NCI-H2081 treated with DMSO at 0.1 percent for 48 hours (cell line): ENCODE measurements at regions not wholly inside any gene's neighbourhood (a gene's known extent, or its start where the extent isn't known, plus 50 kb on each side); places are given as distances from the start of the nearest gene placed in this dataset.
"Not testable (repeated sequence)": the region's sequence is repeated elsewhere in the genome, so short reads cannot be mapped to it uniquely, and the experiment has no call there.

Source experiments
- DNase-seq: peaks from one replicate; lab custom pipeline; 2025; lab: John Stamatoyannopoulos, UW

DNA sequence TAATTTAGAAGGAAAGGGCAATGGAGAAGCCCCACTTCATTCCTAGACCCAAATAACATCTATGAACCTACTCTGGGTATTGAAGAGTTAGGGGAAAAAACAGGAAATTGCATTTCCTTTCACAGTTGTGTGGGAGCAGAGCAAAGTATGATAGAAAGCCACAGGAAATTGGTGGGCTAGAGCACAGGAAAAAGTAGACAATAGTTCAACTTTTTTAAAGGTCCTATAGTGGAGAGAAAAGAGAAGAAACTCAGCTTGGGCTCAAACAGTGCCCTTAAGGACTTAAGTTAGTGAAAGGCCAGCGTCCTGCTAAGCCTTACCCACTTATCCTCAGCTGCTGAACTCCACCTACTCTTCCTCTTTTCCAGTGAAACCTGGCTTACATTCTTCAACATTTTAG lies 258.1 kb downstream of the DPY19L2 start:
- no peak for DNase-seq

- DNase-seq, result no peak
Measured at GRCh38 chr12:63406781-63407180, 255.8 kb upstream of the AVPR1A start.

DNA sequence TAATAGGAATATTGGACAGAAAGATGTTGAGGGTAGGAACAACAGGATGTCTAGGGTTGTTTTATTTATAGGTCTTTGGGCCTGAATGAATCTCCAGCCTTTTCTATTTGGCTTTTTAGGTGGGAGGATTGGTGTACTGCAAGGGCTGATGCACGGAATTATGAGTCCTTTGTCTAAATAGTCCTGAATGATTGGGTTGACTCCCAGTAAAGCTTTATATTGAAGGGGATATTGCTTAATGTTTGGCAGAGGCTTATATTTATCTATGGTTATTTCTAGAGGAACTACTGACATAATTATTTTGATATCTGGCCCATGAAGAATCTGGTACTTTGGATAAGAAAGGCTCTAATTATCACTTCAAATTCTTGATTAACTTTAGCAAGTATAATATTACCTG lies 253.6 kb upstream of the AVPR1A start:
- no peak for DNase-seq

DNA sequence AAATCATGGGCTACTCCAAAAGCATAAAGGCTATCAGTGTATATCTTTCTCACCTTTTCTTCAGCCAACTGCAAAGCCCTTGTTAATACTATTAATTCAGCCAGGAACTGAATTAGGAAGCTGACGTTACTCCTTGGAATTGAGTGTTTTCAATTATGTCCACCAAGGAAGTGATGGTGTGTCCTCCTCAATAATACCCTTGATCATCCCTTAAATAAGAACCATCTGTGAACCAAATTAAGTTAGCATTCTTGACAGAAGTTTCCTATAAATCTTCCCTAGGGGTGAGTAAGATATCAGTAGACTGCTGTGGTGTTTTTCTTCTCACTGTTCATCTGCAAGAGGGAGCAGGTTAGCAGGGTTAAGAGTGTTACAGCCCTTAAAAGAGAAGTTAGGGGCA lies 252.3 kb upstream of the AVPR1A start:
- DNase-seq, result no peak

DNA sequence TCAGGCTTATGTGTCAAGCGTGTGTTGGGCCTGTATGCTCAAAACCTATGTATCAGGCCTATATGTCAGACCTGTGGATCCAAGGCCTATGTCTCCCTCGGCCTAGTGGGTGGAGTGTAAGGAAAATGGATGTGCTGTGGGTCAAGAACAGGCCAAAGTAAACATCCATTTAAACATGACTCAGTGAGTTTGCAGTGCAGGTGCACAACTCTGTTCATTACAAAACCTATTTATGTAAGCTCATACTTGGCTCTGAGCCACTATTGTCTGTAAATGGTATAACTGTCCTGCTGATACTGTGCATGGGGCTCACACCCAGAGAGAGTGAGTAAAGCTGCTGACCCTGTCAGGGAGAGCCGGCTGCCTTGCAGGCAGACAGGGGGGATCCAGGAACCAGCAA lies 249.7 kb upstream of the AVPR1A start:
- no peak for DNase-seq

GRCh38 chr12:63400318-63400717 lies 249.3 kb upstream of the AVPR1A start:
- no peak for DNase-seq

- no peak for DNase-seq
Measured at GRCh38 chr12:63397807-63398206, 246.8 kb upstream of the AVPR1A start.

DNA sequence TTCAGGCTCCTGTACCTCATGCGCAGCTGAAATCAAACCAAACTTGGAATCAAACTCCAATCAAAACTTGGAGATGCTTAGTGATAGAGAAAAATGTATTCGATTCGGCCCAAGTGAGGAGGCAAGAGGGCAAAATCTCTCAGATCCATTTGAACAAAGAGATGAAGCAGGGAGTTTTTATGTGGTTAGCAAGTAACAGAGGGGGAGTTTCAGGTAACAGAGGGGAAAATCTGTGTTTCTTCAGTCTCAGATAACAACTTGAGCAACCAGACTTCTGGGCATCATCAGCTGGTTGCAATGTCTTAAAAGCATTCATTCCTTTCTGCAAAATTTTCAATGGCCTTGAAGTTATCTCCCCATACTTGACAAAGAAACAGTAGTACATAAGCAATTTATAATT lies 245.1 kb upstream of the AVPR1A start:
- DNase-seq, result no peak

DNA sequence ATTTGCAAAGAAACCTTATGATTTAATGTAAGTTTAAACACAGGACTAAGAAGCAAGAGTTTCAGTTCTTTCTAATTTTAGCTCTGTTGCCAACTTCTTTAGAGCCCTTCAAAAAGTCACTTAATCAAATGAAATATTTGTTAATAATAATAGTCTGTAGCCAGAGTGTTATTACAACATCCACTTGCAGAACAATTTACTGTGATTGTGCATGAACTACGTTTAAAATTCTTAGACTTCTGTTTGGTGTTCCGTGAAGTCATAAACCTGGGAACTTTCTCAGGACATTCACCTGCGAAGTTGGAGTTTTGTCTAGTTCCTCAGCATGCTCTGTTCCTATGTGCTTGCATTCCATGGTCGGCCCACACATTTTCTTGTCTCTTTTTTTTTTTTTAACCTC lies 244.0 kb upstream of the AVPR1A start:
- no peak for DNase-seq

DNA sequence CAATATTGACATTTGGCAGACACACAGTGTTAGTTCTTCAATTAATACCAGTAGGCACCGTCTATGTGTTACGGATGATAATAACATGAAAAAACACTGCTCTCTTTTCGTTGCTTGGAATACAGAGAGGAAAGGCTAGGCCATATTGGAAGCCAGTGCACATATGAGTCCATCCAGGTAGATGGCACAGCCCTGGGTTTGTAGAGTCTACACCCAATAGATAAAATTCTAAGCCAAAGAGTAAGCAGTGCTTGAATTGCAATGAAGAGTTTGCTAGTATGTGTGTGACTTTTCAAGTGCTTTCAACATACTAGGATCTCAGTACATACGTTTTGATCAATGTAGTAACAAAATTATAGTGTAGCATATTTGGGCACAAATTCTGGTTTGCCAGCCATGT lies 243.3 kb upstream of the AVPR1A start:
- DNase-seq, result no peak

DNA sequence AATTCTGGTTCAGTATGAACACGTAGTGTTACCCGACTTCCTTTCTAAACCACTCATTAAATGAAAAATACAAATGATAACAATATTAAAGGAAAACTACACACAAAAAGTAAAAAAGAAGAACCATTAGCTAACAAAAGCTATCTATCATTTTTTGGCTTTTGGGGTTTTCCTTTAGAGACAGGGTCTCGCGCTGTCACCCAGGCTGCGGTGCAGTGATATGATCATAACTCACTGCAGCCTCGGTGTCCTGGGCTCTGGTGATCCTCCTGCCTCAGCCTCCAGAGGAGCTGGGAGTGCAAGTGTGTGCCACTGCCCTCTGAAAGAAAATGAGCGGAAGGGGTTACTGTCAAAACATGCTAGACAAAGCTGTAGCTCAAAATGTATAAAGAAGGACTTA lies 238.2 kb upstream of the AVPR1A start:
- DNase-seq, result no peak

DNA sequence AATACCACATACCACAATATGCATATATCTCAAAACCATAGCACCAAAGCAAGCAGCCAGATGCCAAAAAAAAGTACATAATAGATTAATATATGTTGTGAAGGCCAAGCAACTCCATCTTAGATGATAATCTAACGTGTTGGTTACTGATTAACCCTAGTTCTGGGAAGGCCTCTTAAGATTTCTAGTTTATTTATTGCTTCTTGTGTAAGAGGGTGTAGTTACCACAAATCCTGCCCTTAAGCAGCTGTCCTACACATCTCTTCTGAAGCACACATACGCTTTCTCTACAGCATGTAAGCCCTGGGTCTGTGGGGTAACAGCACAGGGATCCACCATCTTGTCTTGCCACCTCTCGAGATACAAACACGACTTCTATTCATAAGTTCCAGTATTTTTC lies 236.8 kb upstream of the AVPR1A start:
- DNase-seq, result no peak

DNA sequence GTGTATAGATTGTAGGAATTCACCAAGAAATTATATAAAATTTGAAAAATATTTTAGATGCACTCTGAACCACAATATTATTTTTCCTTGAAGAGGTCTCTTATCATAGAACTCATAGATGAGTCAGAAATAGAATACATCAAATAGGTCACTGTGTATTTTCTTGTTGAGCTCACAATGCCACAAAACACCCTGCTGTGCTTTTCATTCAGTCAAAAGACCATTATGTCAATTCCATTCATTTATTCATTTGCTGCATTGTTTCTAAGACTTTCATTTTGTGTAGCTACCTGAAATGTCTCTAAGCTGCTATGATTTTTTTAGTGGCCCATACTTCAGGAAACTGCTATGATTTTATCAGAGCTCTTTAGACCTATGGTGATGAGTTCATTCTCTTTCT lies 231.9 kb upstream of the AVPR1A start:
- DNase-seq, result no peak

- DNase-seq, result no peak
Measured at GRCh38 chr12:63362791-63363190, 211.8 kb upstream of the AVPR1A start.

- DNase-seq, result no peak
Measured at GRCh38 chr12:63362166-63362565, 211.2 kb upstream of the AVPR1A start.

DNA sequence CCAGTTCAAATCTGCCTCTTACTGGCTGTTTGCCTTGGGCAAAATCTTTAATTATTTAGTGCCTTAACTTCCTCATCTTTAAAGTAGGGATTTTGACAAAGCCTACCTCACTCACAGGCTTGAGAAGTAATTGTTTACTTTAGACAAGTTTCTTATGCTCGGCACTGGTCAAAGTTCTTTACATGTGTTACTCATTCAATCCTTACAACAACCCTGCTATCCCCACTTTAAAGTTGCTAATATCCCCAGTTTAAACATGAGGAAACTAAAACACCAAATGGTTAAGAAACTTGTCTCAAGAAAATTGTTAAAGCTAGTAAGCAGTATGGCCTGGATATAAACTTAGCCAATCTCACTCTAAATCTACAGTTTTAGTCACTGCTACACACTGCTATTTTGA lies 204.0 kb upstream of the AVPR1A start:
- no peak for DNase-seq

DNA sequence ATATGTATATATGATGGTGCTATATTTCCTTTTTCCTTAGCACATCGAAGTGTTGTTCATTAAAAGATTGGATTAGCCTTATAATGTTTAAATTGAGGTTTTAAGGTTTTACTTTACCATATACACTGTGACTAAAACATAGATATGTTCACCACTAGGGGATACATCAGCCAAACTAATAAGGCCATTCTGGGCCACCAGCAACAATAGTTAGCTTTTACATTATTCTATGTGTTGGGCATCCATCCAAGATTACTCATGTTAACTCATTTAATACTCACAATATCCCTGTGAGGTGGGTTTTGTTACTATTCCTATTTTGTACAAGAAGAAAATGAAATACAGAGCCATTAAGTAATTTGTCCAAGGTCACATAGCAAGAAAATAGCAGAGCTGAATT lies 202.6 kb upstream of the AVPR1A start:
- no peak for DNase-seq

DNA sequence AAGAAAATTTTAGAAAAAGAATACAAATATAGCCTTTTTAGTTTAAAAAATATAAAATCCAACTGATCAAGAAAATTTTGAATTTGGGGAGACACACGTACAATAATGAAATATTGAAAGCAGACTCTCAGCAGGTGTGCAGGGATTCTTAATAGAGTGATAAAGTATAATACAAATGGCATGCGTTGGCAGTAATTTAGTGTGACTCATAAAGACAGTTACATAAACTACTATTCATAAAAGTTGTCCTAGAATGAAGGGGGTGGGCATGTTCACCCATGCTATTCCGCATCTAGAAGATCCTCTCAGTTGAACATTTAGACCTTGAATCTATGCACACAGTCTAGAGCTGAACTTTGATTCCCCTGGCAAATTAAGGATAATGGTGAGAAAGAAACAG lies 200.4 kb upstream of the AVPR1A start:
- DNase-seq, result no peak

DNA sequence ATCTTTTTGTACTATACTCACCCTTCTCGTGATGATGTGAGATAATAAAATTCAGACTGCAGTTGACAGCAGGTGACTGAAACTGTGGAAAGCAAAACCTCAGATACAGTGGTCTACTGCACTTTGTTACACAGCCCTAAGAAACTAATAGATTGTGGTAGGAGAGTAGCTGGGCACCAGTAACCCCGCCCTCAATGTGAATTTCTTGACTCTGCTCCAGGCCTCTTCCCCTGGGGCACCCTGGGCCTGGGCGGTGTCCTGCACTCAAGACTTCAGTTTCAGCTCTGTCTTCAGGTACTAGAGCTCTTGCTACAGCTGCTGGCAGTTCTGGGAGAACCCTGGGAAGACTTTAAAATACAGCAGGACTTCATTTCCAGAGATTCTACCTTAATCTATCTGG lies 197.6 kb upstream of the AVPR1A start:
- DNase-seq, result no peak

DNA sequence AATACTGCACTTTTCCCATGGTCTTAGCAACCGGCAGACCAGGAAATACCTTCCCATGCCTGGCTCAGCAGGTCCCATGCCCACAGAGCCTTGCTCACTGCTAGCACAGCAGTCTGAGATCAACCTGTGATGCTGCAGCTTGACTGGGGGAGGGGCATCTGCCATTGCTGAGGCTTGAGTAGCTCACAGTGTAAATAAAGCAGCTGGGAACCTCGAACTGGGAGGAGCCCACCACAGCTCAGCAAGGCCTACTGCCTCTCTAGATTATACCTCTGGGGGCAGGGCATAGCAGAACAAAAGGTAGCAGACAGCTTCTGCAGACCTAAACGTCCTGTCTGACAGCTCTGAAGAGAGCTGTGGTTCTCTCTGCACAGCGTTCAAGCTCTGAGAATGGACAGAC lies 186.2 kb upstream of the AVPR1A start:
- not testable (repeated sequence) for DNase-seq

- DNase-seq, result no peak
Measured at GRCh38 chr12:63326260-63326659, 175.3 kb upstream of the AVPR1A start.

DNA sequence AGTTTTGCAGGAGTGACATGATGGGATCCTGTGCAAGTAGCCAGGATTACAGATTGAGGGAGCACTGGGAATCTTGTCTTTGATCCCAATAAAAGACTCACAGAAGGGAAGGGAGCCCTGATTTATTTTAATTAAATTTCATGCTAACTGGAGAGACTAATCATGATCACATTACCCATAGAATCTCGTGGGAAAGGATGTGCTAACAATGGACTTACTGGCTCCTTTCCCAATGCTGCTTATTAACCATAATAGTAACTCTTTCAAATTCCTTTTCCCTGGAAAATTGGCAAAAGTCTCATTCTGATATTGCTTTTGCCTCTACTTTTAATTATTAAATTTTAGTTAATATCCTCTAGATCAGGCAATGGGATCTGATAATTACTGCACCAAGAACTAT lies 174.8 kb upstream of the AVPR1A start:
- DNase-seq, result no peak

- DNase-seq, result no peak
Measured at GRCh38 chr12:63323942-63324341, 172.9 kb upstream of the AVPR1A start.

DNA sequence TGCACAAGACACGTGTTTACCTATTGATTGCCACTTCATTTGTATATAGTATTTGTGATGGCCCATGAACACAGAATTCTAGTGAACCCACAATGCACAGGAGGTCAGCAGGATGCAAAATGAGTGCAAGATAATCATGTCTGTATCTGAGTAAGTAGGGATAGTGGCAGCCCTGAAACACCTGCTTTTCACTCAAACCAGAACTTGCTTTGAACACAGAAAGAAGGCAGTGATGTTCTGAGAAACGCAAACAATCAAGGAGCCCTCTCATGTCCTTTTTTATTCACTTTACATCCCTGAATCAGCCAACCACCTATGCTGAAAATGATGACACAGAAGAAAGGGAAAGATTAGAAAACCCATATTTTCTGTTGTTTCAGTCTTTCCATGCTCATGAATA lies 170.4 kb upstream of the AVPR1A start:
- DNase-seq, result no peak

GRCh38 chr12:63319936-63320633 lies 169.1 kb upstream of the AVPR1A start:
- no peak for DNase-seq
